Transverse colon (tissue), 4 donors: ENCODE measurements at regions not wholly inside any gene's neighbourhood (a gene's known extent, or its start where the extent isn't known, plus 50 kb on each side); places are given as distances from the start of the nearest gene placed in this dataset.

Experiments
- DNase-seq: peaks from one replicate; pipeline ENCODE4 v3.0.0-alpha.2; 2019
- H3K27ac ChIP-seq, 4 donors: fragments of 200-600 bp; sonication (generic); 2 replicates each; pipeline ENCODE4 v1.5.1; 2016 to 2018; ENCODE audit warnings: inconsistent platforms in 4 of 4
- H3K27me3 ChIP-seq: fragments of 200-600 bp; sonication (generic); 2 replicates; pipeline ENCODE4 v1.5.1; 2017; ENCODE audit warnings: inconsistent platforms
- H3K36me3 ChIP-seq, 4 donors: fragments of 200-600 bp; sonication (generic); 2 replicates each; pipeline ENCODE4 v1.5.1; 2017 to 2019; ENCODE audit warnings: inconsistent platforms in 4 of 4
- H3K4me1 ChIP-seq, 4 donors: fragments of 200-600 bp; sonication (generic); 2 replicates each; pipeline ENCODE4 v1.5.1; 2017 to 2020; ENCODE audit warnings: inconsistent platforms in 4 of 4
- H3K4me3 ChIP-seq, 4 donors: fragments of 200-600 bp; sonication (generic); 1 replicate in 1 of 4; 2 replicates in 3 of 4; pipeline versions ENCODE4 v1.5.1 to v1.6.1; 2017 to 2019; ENCODE audit warnings: inconsistent platforms in 4 of 4
- H3K9me3 ChIP-seq, 2 donors: fragments of 200-600 bp; sonication (generic); 2 replicates each; pipeline ENCODE4 v1.5.1; 2017 to 2019; ENCODE audit warnings: inconsistent platforms in 2 of 2
- EP300 ChIP-seq: sonication (generic); formaldehyde crosslinking; IDR thresholded peaks from one replicate; pipeline ENCODE4 v1.6.1; 2017; ENCODE audit warnings: antibody characterized with exemption, low read depth
- POLR2A ChIP-seq: fragments of 450-650 bp; IDR thresholded peaks from one replicate; pipeline ENCODE4 v1.6.1; 2016; ENCODE audit warnings: antibody characterized with exemption, mild to moderate bottlenecking, moderate library complexity
- POLR2AphosphoS5 ChIP-seq, 3 donors: sonication (generic); formaldehyde crosslinking; IDR thresholded peaks; one replicate each; pipeline ENCODE4 v1.6.1; 2016; ENCODE audit warnings: antibody characterized with exemption in 3 of 3
- WGBS, 2 donors: methylation state at CpG; one replicate each; pipeline ENCODE4 v1.1.5; 2018; ENCODE audit warnings: low coverage in 1 of 2; 5-methylcytosine and 5-hydroxymethylcytosine counted together
- in situ Hi-C, 4 donors: fragments of 200-750 bp; cut with MboI; loops; one replicate each; pipeline versions ENCODE4 v1.15.0 to v1.15.1; 2017; ENCODE audit warnings: low sequenced_read_pairs in 3 of 4, low pct_ligation_motif_present in 1 of 4, low pct_unique_long_range_greater_than_20kb in 1 of 4
- intact Hi-C: fragments of 100-400 bp; cut with DNase I; formaldehyde crosslinking; loops from one replicate; pipeline ENCODE4 v1.15.1; 2023; ENCODE audit warnings: low total_unique reads
- TF ChIP-seq, protein P1 (sequence below), 5 experiments: fragments of 200-600 bp in 3 of 5; fragments of 450-650 bp in 2 of 5; sonication (generic) in 3 of 5; IDR thresholded peaks; 1 replicate in 2 of 5; 2 replicates in 3 of 5; pipeline ENCODE4 v1.5.1; 2016 to 2017; ENCODE audit warnings: antibody characterized with exemption in 5 of 5, inconsistent platforms in 3 of 5, mild to moderate bottlenecking in 2 of 5, moderate library complexity in 1 of 5

GRCh38 chr1:98441281-98441680 lies 220.2 kb upstream of the SNX7 start:
- TF ChIP-seq, protein P1, sequence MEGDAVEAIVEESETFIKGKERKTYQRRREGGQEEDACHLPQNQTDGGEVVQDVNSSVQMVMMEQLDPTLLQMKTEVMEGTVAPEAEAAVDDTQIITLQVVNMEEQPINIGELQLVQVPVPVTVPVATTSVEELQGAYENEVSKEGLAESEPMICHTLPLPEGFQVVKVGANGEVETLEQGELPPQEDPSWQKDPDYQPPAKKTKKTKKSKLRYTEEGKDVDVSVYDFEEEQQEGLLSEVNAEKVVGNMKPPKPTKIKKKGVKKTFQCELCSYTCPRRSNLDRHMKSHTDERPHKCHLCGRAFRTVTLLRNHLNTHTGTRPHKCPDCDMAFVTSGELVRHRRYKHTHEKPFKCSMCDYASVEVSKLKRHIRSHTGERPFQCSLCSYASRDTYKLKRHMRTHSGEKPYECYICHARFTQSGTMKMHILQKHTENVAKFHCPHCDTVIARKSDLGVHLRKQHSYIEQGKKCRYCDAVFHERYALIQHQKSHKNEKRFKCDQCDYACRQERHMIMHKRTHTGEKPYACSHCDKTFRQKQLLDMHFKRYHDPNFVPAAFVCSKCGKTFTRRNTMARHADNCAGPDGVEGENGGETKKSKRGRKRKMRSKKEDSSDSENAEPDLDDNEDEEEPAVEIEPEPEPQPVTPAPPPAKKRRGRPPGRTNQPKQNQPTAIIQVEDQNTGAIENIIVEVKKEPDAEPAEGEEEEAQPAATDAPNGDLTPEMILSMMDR (IDR thresholded peaks at IDR 0.05), result no peak
- no peak for TF ChIP-seq POLR2A
- TF ChIP-seq POLR2AphosphoS5 (IDR thresholded peaks at IDR 0.05), result no peak
- TF ChIP-seq EP300, result no peak
- no peak overlapping the region for H3K27ac ChIP-seq
- 92 to 100% methylated on average over 1 of the region's 1 CpG for WGBS, 2 donors
- H3K4me1 ChIP-seq, result no peaks in the 10 kb centered on the region
- H3K36me3 ChIP-seq, result no peaks in the 10 kb centered on the region
- DNase-seq, result no peak
- H3K27me3 ChIP-seq, result no peaks in the 10 kb centered on the region
- in situ Hi-C loops, result no loop called here
- intact Hi-C loops, result no loop called here
- no peak overlapping the region for H3K4me3 ChIP-seq
- no peaks in the 10 kb centered on the region for H3K9me3 ChIP-seq

- WGBS, 2 donors, result 48 to 66% methylated on average over 2 of the region's 2 CpGs
- no peak overlapping the region for H3K27ac ChIP-seq
- TF ChIP-seq POLR2A, result no peak
- intact Hi-C loops, result no loop called here
- H3K4me3 ChIP-seq, result no peak overlapping the region
- no peak for DNase-seq
- H3K36me3 ChIP-seq, result no peaks in the 10 kb centered on the region
- no peaks in the 10 kb centered on the region for H3K9me3 ChIP-seq
- H3K27me3 ChIP-seq, result no peaks in the 10 kb centered on the region
- no peaks in the 10 kb centered on the region for H3K4me1 ChIP-seq
- in situ Hi-C loops, result no loop called here
Measured at GRCh38 chr1:98439471-98439870, 222.1 kb upstream of the SNX7 start.

GRCh38 chr1:98437540-98437939 lies 224.0 kb upstream of the SNX7 start:
- Histone ChIP-seq H3K36me3 (no peaks in the 10 kb centered on the region), H3K27me3 (no peaks in the 10 kb centered on the region), H3K4me1 (no peaks in the 10 kb centered on the region), H3K4me3 (no peak overlapping the region), H3K9me3 (no peaks in the 10 kb centered on the region), H3K27ac (no peak overlapping the region)
- TF ChIP-seq, protein P1 (IDR thresholded peaks at IDR 0.05), result no peak
- no peak for TF ChIP-seq POLR2A
- in situ Hi-C loops (no loop called here), intact Hi-C loops (no loop called here)
- no peak for DNase-seq

DNA sequence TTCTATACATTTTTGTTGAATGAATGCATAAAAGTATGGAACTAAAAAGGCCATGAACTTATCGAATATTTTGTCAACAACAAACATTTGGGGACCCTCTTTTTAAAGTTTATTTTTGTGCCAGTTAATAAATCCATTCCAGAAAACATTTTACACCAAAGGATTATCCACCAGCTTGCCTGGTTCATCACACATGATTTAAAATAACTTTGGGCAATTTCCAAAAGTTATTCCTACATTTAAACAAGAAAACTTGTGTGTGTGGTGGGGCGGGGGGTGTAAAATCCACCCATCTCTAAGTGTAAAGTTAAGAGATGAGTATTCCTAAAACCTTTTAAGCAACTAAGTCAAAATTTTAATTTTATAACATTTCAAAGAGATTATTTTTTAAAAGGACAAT lies 224.5 kb upstream of the SNX7 start:
- H3K27ac ChIP-seq, result no peak overlapping the region
- H3K9me3 ChIP-seq, result no peaks in the 10 kb centered on the region
- H3K27me3 ChIP-seq, result no peaks in the 10 kb centered on the region
- TF ChIP-seq POLR2A (no peak), POLR2AphosphoS5 (IDR thresholded peaks at IDR 0.05) (no peak), EP300 (no peak)
- TF ChIP-seq, protein P1 (IDR thresholded peaks at IDR 0.05), result no peak
- WGBS, 2 donors, result 70 to 73% methylated on average over 2 of the region's 2 CpGs
- H3K36me3 ChIP-seq, result no peaks in the 10 kb centered on the region
- no peak for DNase-seq
- H3K4me1 ChIP-seq, result no peaks in the 10 kb centered on the region
- intact Hi-C loops (no loop called here), in situ Hi-C loops (no loop called here)
- no peak overlapping the region for H3K4me3 ChIP-seq

GRCh38 chr1:98429965-98430443 lies 231.5 kb upstream of the SNX7 start:
- TF ChIP-seq EP300, result no peak
- TF ChIP-seq POLR2A, result no peak
- TF ChIP-seq, protein P1 (IDR thresholded peaks at IDR 0.05), result no peak

More at GRCh38 chr1:98429965-98430443, 231.5 kb upstream of the SNX7 start:
- 32 to 33% methylated on average over 1 to 2 of the region's 2 CpGs for WGBS, 2 donors
- in situ Hi-C loops, result no loop called here
- intact Hi-C loops, result no loop called here
- Histone ChIP-seq H3K27ac (no peak overlapping the region), H3K9me3 (no peaks in the 10 kb centered on the region), H3K4me1 (peaks cover 0 to 9% (median 5%) of the 10 kb centered on the region in 4 donors), H3K36me3 (no peaks in the 10 kb centered on the region), H3K27me3 (no peaks in the 10 kb centered on the region), H3K4me3 (no peak overlapping the region)
- peak; percentile 47 for DNase-seq
